Trophoblast cell (in vitro differentiated cells and primary cell): ENCODE measurements at regions not wholly inside any gene's neighbourhood (a gene's known extent, or its start where the extent isn't known, plus 50 kb on each side); places are given as distances from the start of the nearest gene placed in this dataset.

Source experiments
- DNase-seq, 2 donors: peaks; one replicate each; pipeline ENCODE4 v3.0.0-alpha.2; 2016
- H2AFZ ChIP-seq: 2 replicates; pipeline ENCODE4 v1.6.1; 2013; ENCODE audit warnings: low read length, moderate library complexity, mild to moderate bottlenecking; ENCODE audit not compliant: insufficient read depth, poor library complexity
- H2AK5ac ChIP-seq: 2 replicates; pipeline ENCODE4 v1.6.1; 2013; ENCODE audit warnings: mild to moderate bottlenecking, low read length
- H2BK120ac ChIP-seq: 2 replicates; pipeline ENCODE4 v1.6.1; 2013; ENCODE audit warnings: low read length, mild to moderate bottlenecking, moderate library complexity; ENCODE audit not compliant: insufficient read depth, poor library complexity
- H2BK12ac ChIP-seq: 2 replicates; pipeline ENCODE4 v1.6.1; 2013; ENCODE audit warnings: mild to moderate bottlenecking, low read length, moderate library complexity
- H2BK5ac ChIP-seq: 2 replicates; pipeline ENCODE4 v1.6.1; 2013; ENCODE audit warnings: low read length, low read depth, moderate library complexity, mild to moderate bottlenecking; ENCODE audit not compliant: poor library complexity
- H3K14ac ChIP-seq: 2 replicates; pipeline ENCODE4 v1.6.1; 2013; ENCODE audit warnings: mild to moderate bottlenecking, low read length
- H3K18ac ChIP-seq: 2 replicates; pipeline ENCODE4 v1.6.1; 2013; ENCODE audit warnings: mild to moderate bottlenecking, low read length
- H3K23ac ChIP-seq: 2 replicates; pipeline ENCODE4 v1.6.1; 2013; ENCODE audit warnings: low read length
- H3K27ac ChIP-seq: 2 replicates; pipeline ENCODE4 v1.5.1; 2013; ENCODE audit warnings: low read depth, mild to moderate bottlenecking, inconsistent platforms, low read length, moderate library complexity
- H3K27me3 ChIP-seq: 2 replicates; pipeline ENCODE4 v1.6.1; 2013; ENCODE audit warnings: inconsistent platforms, mild to moderate bottlenecking, low read length, moderate library complexity; ENCODE audit not compliant: insufficient read depth
- H3K36me3 ChIP-seq, 2 experiments: 1 replicate in 1 of 2; 2 replicates in 1 of 2; pipeline ENCODE4 v1.6.1; 2013; ENCODE audit warnings: low read length in 2 of 2, mild to moderate bottlenecking in 2 of 2, moderate library complexity in 1 of 2; ENCODE audit not compliant: insufficient read depth in 2 of 2, control insufficient read depth in 1 of 2
- H3K4ac ChIP-seq: 2 replicates; pipeline ENCODE4 v1.6.1; 2013; ENCODE audit warnings: low read depth, mild to moderate bottlenecking, low read length, moderate library complexity
- H3K4me1 ChIP-seq, 2 experiments: 1 replicate in 1 of 2; 2 replicates in 1 of 2; pipeline ENCODE4 v1.6.1; 2013; ENCODE audit warnings: low read length in 2 of 2, mild to moderate bottlenecking in 2 of 2, moderate library complexity in 1 of 2; ENCODE audit not compliant: insufficient read depth in 2 of 2, control insufficient read depth in 1 of 2
- H3K4me2 ChIP-seq: 2 replicates; pipeline ENCODE4 v1.6.1; 2013; ENCODE audit warnings: inconsistent platforms, mild to moderate bottlenecking, low read length, moderate library complexity
- H3K4me3 ChIP-seq: 2 replicates; pipeline ENCODE4 v1.5.1; 2013; ENCODE audit warnings: mild to moderate bottlenecking, low read depth, low read length, inconsistent platforms
- H3K79me1 ChIP-seq: one replicate; pipeline ENCODE4 v1.6.1; 2013; ENCODE audit warnings: low read length
- H3K79me2 ChIP-seq: 2 replicates; pipeline ENCODE4 v1.6.1; 2013; ENCODE audit warnings: low read length, mild to moderate bottlenecking; ENCODE audit not compliant: control insufficient read depth, insufficient read depth, poor library complexity
- H3K9ac ChIP-seq: 2 replicates; pipeline ENCODE4 v1.6.1; 2013; ENCODE audit warnings: mild to moderate bottlenecking, low read length
- H3K9me3 ChIP-seq: 2 replicates; pipeline ENCODE4 v1.6.1; 2013; ENCODE audit warnings: low read depth, mild to moderate bottlenecking, control low read depth, inconsistent platforms, low read length; ENCODE audit not compliant: insufficient read depth
- H4K12ac ChIP-seq: 2 replicates; pipeline ENCODE4 v1.6.1; 2013; ENCODE audit warnings: low read depth, mild to moderate bottlenecking, low read length, moderate library complexity
- H4K8ac ChIP-seq: 2 replicates; pipeline ENCODE4 v1.6.1; 2013; ENCODE audit warnings: low read depth, mild to moderate bottlenecking, low read length, moderate library complexity
- H4K91ac ChIP-seq: one replicate; pipeline ENCODE4 v1.6.1; 2013; ENCODE audit warnings: low read depth, mild to moderate bottlenecking, low read length, moderate library complexity
- WGBS: extraction: QIAGEN DNeasy Blood & Tissue Kit; methylation state at CpG from one replicate; pipeline ENCODE4 v1.1.7; 2013; ENCODE audit warnings: missing lambda C conversion rate; ENCODE audit not compliant: insufficient read length, insufficient coverage; ENCODE audit errors: extremely low coverage; 5-methylcytosine and 5-hydroxymethylcytosine counted together

GRCh38 chr2:187873132-187873531 is 318.9 kb upstream of the TFPI start:
- Histone ChIP-seq H4K91ac (no peak overlapping the region), H3K9me3 (no peaks in the 10 kb centered on the region), H3K23ac (no peak overlapping the region), H4K12ac (no peak overlapping the region), H2AFZ (no peak overlapping the region), H3K4me2 (no peak overlapping the region), H3K4me3 (no peak overlapping the region), H2BK5ac (no peak overlapping the region), H3K79me2 (no peaks in the 10 kb centered on the region), H3K18ac (no peak overlapping the region), H2BK120ac (no peak overlapping the region), H2BK12ac (no peak overlapping the region), H4K8ac (no peak overlapping the region), H3K36me3 (no peaks in the 10 kb centered on the region), H3K9ac (no peak overlapping the region), H3K14ac (no peak overlapping the region), H3K27ac (no peak overlapping the region), H3K79me1 (no peaks in the 10 kb centered on the region), H3K27me3 (no peaks in the 10 kb centered on the region), H2AK5ac (no peak overlapping the region), H3K4me1 (no peaks in the 10 kb centered on the region), H3K4ac (no peak overlapping the region)
- peak in 1 of 2 donors; percentile 30 for DNase-seq
- WGBS, result no CpG with 5 or more reads among the region's 2 CpGs

- Histone ChIP-seq H3K9ac (no peak overlapping the region), H2BK12ac (no peak overlapping the region), H3K4me1 (no peaks in the 10 kb centered on the region), H3K79me1 (no peaks in the 10 kb centered on the region), H2AFZ (no peak overlapping the region), H2BK5ac (no peak overlapping the region), H4K8ac (no peak overlapping the region), H4K12ac (no peak overlapping the region), H3K27ac (no peak overlapping the region), H3K23ac (no peak overlapping the region), H2AK5ac (no peak overlapping the region), H3K14ac (no peak overlapping the region), H3K36me3 (no peaks in the 10 kb centered on the region), H2BK120ac (no peak overlapping the region), H3K4me3 (no peak overlapping the region), H3K9me3 (no peaks in the 10 kb centered on the region), H3K27me3 (no peaks in the 10 kb centered on the region), H3K79me2 (no peaks in the 10 kb centered on the region), H3K18ac (no peak overlapping the region), H3K4me2 (no peak overlapping the region), H3K4ac (no peak overlapping the region), H4K91ac (no peak overlapping the region)
- DNase-seq, result peak in 1 of 2 donors; percentile 43
- WGBS, result no CpG with 5 or more reads among the region's 2 CpGs
These were observed 320.6 kb upstream of the TFPI start for GRCh38 chr2:187874786-187875185.

- H4K91ac ChIP-seq, result no peak overlapping the region
- no peak overlapping the region for H2BK120ac ChIP-seq
- no peaks in the 10 kb centered on the region for H3K9me3 ChIP-seq
- H2BK5ac ChIP-seq, result no peak overlapping the region
- H2AK5ac ChIP-seq, result no peak overlapping the region
- no peak overlapping the region for H2BK12ac ChIP-seq
- no peak overlapping the region for H4K12ac ChIP-seq
- no peak overlapping the region for H4K8ac ChIP-seq
- H3K4me1 ChIP-seq, result no peaks in the 10 kb centered on the region
- no peak overlapping the region for H3K14ac ChIP-seq
- no peak overlapping the region for H3K23ac ChIP-seq
- H3K27ac ChIP-seq, result no peak overlapping the region
- H3K4me2 ChIP-seq, result no peak overlapping the region
- no peaks in the 10 kb centered on the region for H3K27me3 ChIP-seq
- peak in 1 of 2 donors; percentile 36 for DNase-seq
- no CpG with 5 or more reads among the region's 3 CpGs for WGBS
- no peaks in the 10 kb centered on the region for H3K36me3 ChIP-seq
- no peak overlapping the region for H3K4ac ChIP-seq
- H3K79me2 ChIP-seq, result no peaks in the 10 kb centered on the region
- H3K79me1 ChIP-seq, result no peaks in the 10 kb centered on the region
- H3K18ac ChIP-seq, result no peak overlapping the region
- H2AFZ ChIP-seq, result no peak overlapping the region
- no peak overlapping the region for H3K4me3 ChIP-seq
- no peak overlapping the region for H3K9ac ChIP-seq
These were observed 321.3 kb upstream of the TFPI start for GRCh38 chr2:187875261-187876141.

- DNase-seq, result peak; percentile 26 to 78
- no peak overlapping the region for H3K14ac ChIP-seq
- H3K4me2 ChIP-seq, result no peak overlapping the region
- H3K18ac ChIP-seq, result no peak overlapping the region
- H2AFZ ChIP-seq, result no peak overlapping the region
- no peak overlapping the region for H4K8ac ChIP-seq
- no peak overlapping the region for H2AK5ac ChIP-seq
- H3K4me1 ChIP-seq, result no peaks in the 10 kb centered on the region
- H3K4me3 ChIP-seq, result no peak overlapping the region
- no peaks in the 10 kb centered on the region for H3K79me2 ChIP-seq
- no peak overlapping the region for H3K23ac ChIP-seq
- H2BK12ac ChIP-seq, result no peak overlapping the region
- no peaks in the 10 kb centered on the region for H3K9me3 ChIP-seq
- no CpG with 5 or more reads among the region's 5 CpGs for WGBS
- no peak overlapping the region for H3K27ac ChIP-seq
- H4K12ac ChIP-seq, result no peak overlapping the region
- H4K91ac ChIP-seq, result no peak overlapping the region
- no peak overlapping the region for H3K9ac ChIP-seq
- H3K36me3 ChIP-seq, result no peaks in the 10 kb centered on the region
- no peaks in the 10 kb centered on the region for H3K27me3 ChIP-seq
- H3K79me1 ChIP-seq, result no peaks in the 10 kb centered on the region
- H3K4ac ChIP-seq, result no peak overlapping the region
- no peak overlapping the region for H2BK120ac ChIP-seq
- no peak overlapping the region for H2BK5ac ChIP-seq
These were observed 322.3 kb upstream of the TFPI start for GRCh38 chr2:187876554-187876953.
